ENCODE measurements at regions not wholly inside any gene's neighbourhood (a gene's known extent, or its start where the extent isn't known, plus 50 kb on each side); places are given as distances from the start of the nearest gene placed in this dataset.
A peak's percentile ranks its signal among the peaks of the same experiment; 100 is the strongest.
"Not testable (repeated sequence)": the region's sequence is repeated elsewhere in the genome, so short reads cannot be mapped to it uniquely, and the experiment has no call there.

DNA sequence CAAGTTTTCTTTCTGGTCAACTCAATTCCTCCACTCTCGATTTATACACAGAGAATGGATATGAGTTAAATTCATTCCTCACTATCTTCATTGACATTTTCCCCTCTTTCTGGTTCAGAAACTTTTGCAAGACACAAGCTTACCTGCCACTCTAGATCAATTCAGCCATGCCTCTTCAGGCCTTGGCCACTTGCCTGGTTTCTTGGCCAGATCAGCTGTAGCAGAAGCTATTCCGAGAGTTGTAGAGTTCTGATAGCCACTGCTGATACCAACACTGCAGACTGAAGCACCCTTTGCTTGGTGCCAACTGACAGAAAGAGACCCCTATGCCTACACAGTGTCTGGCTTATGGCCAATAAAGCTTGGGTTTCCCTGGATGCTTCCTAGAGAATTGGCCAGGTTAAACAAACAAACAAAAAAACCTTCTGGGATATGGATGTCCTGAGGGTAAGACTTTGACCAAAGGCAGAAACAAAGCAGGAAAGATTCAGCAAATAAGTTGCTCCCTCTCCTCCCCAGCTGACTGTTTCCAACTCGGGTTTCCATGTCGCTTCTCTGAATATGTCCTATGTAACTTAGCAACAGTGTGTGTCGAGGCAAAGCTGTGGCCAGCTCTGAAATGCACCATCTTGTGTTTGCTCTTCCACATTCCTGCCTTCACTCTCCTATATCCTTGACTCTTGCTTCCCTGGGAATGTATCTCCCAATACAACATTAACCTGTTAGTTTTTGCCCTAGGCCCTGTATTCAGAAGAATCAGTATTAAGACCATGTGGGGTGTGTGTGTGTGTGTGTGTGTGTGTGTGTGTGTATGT lies 521.6 kb downstream of the EPHA3 start:
- no peak for FAIRE-seq

DNA sequence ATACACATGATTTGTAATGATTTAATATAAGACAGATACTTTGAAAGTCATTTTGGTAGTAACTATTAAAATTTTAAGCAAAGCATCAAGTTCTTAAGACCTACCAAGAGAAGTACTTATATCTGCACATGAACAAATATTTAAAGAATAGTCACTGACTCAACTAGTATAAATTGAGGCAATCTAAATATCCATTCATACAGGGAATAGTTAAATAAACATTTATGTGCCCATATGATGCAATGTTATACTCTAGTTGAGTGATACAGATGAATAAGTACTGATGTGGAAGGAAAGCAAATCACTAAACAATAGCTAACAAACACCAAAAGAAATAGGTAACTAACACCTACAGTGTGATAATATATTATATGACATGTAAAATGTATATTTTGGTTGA lies 527.7 kb downstream of the EPHA3 start:
- no peak for FAIRE-seq

DNA sequence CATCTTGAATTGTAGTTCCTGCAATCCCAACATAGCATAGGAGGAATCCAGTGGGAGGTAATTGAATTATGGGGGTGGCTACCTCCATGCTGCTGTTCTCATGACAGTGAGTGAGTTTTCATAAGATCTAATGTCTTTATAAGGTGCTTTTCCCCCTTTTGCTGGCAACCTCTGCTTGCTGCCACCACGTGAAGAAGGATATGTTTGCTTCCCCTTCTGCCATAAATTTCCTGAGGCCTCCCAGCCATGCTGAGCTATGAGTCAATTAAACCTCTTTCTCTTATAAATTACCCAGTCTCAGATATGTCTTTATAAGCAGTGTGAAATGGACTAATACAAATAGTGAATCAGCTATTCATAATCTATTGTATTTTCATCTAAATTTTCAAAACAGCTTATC lies 537.3 kb downstream of the EPHA3 start:
- FAIRE-seq = no peak

DNA sequence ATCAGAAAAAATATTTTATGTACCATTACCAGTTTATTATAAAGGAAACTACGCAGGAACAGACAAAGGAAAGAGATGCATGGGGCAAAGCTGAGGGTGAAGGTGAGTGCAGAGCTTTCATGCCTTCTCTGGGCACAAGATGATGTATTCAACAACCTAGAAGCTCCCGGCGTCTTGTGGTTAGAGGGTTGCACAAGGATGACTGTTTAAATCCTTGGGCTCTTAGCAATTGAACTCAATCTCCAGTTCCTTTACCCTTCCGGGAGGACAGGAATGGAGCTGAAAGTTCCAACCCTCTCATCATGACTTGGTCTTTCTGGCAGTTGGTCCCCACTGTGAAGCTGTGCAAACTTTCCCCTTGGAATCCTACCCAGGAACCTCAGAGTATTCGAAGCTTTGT lies 542.0 kb downstream of the EPHA3 start:
- FAIRE-seq = no peak

DNA sequence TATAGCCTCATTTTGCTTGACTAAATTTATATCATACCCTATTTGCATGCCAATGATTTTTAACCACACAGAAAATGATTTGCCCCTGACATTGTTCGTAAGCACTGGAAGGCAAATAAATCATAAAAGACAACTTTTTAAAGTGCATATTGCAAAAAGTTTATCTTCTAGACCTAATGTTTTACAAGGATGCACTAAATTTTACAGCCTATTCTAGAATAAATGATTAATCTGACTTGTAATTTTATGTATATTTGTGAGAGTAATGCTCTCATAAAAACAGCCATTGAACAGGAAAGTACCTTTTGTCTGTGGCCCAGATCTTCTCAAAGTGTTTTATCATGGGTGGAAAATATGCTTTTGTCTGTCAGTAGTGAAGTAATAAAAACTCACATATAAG lies 546.6 kb downstream of the EPHA3 start:
- no peak for FAIRE-seq

DNA sequence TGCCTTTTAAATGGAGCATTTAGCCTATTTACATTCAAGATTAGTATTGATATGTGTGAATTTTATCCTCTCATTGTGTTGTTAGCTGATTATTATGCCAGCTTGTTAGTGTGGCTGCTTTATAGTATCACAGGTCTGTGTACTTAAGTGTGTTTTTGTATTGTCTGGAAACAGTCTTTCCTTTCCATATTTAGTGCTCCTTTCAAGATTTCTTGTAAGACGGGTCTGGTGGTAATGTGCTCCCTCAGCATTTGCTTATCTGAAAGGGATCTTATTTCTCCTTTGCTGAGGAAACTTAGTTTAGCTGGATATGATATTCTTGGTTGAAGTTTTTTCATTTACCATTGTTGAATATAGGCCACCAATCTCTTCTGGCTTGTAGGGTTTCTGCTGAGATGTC lies 549.0 kb downstream of the EPHA3 start:
- FAIRE-seq = no peak

DNA sequence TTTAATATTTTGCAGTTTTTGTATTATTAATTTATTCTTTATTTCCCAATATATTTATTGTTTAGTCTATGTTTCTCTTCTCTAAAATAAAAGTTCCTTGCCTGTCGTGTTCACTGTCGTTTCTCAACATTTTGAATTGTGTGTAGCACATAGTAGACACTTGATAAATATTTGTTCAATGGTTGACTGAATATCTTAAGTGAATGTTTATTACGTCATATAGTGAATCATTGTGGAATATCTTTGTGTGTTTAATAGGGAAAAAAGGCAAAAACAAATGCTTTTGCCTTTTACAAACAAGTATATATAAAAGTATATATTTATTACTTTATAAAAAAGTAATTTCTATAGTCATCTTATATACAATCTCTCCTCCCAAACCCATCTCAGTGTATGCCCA lies 572.3 kb downstream of the EPHA3 start:
- peak; percentile 18 for FAIRE-seq

DNA sequence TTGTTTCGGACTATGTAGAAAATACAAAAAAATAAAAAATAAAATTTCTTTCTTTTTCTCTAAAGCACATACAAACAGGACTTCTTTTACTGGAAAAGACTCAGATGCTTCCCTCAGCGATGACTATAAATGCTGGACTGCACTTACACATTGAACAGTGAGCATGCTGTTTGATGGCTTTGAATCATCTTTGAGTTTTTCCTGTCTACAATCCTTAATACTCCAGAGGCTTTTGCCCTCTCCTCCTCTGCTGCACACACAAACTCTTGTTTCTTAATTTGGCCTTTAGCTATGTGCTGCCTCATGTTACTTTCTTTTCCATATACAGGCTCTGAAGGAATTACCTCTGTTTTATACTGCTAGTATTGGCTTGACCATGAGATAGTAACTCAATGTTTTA lies 575.1 kb downstream of the EPHA3 start:
- no peak for FAIRE-seq

DNA sequence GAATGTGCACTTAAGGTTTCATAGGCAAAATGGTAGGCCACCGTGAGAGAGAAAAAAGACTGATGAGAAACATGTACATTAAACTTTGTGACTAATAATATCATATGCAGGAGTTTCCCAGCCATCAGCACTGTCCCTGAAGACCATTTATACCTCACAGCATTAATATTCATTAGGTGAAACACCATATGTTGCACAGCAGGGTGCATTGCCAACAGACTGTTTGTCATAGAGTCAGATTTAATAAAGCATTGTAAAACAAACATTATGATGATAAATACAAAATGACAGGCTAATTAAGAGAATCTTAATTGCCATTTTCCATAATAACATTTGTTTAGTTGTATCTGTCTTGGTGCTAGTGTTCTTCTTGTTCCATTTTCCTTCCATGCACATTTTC lies 578.3 kb downstream of the EPHA3 start:
- FAIRE-seq = no peak

DNA sequence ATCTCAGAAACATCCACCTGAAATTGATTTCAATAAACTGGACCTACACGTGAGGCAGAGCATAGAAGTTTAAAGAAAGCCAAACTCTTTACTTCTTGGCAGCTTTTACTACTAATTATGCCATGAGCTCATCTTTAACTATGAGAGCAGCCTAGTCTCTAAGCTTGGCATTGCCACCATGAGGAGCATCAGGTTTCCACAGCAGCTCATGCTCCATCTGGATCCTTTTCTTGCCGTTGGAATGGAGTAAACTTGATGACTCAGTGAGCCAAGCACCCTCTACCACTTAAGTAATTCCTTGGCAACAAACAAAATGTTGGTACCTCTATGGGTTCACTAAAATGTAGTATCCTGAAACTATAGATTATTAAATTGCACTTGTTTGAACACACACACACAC lies 583.2 kb downstream of the EPHA3 start:
- no peak for FAIRE-seq

DNA sequence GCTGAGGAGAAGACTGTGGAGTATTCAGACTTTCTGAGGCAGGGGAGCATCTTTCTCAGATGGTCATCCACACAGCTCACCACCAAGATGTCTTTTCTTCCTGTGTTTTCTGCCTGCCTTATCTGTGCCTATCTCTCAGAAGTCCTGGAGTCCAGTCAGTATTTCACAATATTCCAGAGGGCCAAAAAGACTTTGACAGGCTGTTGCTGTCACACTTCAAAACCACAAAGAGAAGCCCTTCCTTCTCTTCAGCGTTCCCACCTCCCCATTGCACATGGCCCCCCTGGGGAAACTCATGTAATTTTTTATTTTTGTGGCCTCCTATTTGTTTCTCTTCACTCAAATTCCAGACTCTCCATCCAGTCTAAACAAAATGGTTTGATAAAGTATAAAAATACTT lies 585.2 kb downstream of the EPHA3 start:
- no peak for FAIRE-seq

DNA sequence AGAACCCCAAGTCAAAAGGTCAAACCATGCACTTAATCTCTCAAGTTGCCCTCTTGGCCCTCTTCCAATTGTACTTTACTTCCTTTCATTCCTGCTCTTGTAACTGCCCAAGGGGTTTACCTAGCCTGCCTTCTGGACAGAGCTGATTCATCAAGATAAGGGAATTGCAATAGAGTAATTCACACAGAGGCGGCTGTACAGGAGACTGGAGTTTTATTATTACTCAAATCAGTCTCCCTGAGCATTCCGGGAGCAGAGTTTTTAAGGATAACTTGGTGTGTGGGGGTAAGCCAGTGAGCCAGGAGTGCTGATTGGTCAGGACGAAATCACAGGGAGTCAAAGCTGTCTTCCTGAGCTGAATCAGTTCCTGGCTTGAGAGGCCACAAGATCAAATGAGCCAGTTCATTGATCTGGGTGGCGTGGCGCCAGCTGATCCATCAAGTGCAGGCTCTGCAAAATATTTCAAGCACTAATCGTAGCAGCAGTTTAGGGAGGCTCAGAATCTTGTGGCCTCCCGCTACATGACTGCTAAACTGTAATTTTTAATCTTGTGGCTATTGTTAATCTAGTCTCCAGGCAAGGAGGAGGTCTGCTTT lies 590.0 kb downstream of the EPHA3 start:
- FAIRE-seq = no peak

DNA sequence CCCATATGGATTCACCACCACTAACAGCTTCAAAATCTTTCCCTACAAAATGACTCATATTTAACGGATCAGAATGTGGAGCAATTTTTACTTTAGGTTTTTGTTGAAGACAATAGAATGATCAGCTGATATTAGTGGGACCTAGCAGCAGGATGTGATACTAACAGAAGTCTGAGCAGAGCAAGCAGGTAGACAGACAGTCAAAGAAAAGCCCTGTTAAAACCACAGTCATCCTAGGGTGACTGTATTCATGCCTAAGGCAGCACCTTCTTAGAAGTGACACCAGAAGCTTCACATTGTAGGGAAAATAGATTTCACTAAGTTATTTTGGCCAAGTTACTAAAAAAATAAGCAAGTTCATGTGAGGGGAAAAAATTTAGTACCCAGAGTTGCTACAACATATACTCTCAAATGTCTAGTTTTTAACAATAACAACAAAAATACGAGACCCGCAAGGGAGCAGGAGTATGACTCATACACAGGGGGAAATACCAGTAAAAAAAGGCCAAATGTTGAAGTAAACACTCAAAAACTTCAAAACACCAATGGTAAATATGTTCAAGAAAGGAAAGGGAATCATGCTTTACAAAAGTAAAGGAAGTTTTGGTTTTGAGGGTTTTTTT lies 590.9 kb downstream of the EPHA3 start:
- FAIRE-seq = no peak

DNA sequence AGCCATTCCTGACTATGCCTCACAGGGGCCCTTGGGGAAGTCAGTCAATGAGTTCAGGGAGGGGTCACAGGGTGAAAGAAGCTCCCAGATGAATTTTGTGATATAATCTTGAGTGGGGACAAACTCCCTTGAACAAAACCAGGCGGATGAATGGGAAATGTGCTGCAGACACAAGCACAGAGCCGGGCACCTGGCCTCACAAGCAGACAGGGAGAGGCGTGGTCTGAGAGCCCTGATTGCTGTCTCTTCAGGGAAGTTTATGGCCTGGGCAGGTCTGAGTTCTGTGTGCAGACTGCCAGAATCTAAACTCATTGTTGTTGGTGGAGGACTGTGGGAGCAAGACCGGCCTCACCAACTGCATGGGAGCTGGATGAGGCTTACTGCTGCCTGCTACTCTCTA lies 591.8 kb downstream of the EPHA3 start:
- no peak for FAIRE-seq

DNA sequence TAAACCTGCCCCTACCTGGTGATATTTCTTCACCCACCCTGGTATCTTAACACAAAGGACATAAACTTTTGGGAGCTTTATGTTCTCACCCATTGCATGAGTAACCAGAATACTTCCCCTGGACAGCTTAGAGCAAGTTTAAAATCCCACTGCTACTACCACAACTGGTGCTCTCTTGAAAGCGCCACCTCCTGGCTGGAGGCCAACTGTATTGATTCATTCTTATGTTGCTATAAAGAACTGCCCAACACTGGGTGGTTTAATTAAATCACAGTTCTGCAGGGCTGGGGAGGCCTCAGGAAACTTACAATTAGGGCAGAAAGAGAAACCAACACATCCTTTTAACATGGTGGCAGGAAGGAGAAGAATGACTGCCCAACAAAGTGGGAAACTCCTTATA lies 592.4 kb downstream of the EPHA3 start:
- FAIRE-seq = no peak

DNA sequence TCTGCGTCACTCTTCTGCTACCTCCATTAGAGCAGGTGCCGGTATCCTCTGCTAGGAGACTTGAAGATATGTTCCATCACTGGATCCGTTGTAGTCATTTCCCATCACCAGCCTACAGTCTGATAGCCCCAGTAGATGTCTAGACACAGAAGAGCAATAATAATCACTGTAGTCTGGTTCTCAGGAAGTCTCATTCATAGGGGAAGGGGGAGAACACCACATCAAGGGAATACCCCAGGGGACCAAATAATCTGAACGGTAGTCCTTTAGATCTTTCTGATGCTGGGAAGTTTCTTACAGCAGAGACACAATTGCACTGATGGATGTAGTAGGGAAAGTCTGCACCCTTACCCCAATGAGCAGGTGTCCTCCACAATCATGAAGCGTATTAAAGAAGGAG lies 595.0 kb downstream of the EPHA3 start:
- FAIRE-seq = no peak

DNA sequence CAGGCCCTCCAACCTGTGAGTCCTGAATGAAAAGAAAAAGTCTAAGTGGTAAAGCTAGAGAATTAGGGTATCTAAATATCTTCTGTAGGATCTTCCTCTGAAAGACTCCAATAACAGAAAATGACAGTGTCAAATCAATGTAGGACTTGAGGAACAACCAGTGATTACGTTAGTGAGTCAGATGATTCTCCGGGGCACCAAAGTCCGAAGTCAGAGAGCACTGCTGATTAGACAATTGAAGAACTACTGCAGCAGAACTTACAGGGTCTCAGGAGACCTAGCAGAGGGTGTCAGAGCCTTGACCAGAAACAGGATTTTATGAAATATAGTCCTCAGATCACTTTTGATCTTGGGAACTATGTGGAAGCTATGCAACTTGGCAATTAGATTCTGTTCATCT lies 605.8 kb downstream of the EPHA3 start:
- FAIRE-seq = no peak

DNA sequence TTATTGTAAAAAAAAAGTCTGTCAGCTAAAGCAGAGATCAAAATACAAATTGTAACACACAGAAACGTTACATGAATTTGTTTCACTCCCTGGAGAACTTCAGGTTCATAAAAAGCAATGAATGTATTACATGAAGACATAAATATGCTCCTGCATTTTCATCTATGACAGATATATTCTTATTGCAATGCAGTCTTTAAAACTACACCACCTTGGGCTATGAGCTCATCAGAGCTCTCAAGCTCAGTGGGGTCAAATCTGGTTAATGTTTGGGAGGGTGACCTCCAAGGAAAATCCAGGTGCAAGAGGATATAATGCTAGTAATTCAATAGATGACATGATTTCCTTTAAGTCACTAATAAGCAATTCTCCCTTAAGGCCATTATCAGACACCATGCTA lies 606.8 kb downstream of the EPHA3 start:
- no peak for FAIRE-seq

DNA sequence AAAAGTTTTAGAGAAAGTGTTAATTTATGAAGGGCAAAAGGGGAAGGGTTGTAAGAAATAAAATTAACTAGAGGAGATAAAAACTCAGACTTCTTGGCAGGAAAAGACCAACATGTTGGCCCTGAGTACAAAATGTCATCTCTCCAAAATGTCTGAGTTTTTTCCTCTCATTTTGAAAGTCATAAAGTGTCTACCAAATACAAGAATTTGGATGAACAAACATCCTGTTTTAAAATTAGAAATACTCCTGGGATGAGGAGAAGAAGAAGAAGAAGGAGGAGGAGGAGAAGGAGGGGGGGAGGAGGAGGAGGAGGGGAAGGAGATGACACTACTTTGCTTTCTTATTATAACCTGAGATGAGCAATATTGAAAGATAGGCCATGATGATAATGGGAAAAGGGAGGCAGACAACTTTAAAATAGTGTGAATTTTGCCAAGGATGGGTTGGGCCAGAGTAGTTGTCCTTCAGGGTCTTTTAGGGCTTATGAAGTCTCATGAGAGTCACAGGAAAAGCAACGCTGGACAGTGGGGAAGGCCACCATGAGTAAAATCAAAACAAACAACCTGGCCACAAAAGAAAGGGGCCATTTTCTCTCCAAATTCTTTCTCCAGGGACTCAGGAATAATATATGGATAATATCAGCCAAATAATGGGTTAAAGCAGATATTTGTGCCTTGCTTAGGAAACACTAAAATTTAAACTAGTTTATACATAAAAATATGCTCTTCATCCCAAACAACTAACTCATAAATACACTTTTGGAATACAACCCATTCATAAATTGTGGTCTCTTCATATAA lies 632.9 kb downstream of the EPHA3 start:
- no peak for FAIRE-seq

DNA sequence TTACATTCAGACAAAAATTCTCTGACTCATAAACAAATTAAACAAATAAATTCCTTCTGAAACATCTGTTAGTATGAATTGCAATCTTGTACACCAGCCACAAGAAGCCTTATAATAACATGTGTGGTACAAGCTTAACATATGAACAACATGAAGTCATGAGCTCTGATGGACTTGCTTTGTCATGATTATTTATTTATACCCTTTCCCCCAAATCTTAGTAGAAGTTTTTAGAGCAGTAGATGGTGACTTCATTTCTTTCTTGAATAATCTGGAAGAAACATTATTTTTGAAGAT lies 633.4 kb downstream of the EPHA3 start:
- no peak for FAIRE-seq

DNA sequence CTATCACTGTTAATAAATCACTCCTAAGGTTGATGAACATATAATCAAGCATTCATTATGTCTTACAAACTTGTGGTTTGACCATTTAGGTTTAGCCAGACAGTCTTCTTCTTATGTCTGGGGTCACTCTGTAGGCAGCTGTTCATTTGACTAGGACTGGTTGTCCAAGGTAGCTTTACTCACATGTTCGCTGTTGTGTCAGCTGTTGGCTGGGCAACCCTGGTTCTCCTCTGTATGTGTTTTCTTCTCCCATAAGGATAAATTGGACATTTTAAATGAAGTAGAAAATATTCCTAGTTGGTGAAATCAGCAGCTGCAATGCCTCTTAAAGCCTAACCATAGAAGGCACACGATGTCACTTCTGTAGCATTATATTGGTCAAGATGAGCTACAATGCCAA lies 635.1 kb downstream of the EPHA3 start:
- FAIRE-seq = no peak

DNA sequence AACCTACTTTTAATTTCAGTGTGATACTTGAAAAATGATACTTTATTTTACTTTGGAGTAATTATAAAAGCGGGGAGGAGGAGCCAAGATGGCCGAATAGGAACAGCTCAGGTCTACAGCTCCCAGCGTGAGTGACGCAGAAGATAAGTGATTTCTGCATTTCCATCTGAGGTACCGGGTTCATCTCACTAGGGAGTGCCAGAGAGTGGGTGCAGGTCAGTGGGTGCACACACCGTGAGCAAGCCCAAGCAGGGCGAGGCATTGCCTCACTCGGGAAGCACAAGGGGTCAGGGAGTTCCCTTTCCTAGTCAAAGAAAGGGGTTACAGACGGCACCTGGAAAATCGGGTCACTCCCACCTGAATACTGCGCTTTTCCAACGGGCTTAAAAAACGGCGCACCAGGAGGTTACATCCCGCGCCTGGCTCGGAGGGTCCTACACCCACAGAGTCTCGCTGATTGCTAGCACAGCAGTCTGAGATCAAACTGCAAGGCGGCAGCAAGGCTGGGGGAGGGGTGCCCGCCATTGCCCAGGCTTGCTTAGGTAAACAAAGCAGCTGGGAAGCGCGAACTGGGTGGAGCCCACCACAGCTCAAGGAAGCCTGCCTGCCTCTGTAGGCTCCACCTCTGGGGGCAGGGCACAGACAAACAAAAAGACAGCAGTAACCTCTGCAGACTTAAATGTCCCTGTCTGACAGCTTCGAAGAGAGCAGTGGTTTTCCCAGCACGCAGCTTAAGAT lies 640.3 kb downstream of the EPHA3 start:
- FAIRE-seq = not testable (repeated sequence)

DNA sequence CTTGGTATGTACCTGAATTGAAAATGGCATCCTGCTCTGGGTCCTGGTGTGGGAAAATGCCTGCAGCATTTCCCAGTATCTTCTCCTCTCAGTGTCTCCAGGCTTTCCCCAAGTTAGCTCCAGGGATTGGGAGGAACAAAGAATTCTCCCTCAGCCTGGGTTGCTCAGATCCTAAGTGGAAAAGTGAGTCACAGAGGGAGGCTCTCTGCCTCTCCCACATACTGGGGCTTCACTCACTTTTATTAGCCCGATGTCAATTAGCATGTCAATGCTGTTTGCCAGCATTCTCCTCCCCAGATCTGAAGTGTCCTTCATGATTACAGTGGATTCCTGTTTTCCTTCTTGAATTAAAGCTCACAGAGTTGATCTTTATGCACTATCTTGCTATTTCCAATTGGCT lies 655.0 kb downstream of the EPHA3 start:
- no peak for FAIRE-seq

Data from colon (tissue), 2 donors.